Activated naive CD4-positive, alpha-beta T cell (primary cell): ENCODE measurements at regions not wholly inside any gene's neighbourhood (a gene's known extent, or its start where the extent isn't known, plus 50 kb on each side); places are given as distances from the start of the nearest gene placed in this dataset.

Source experiments
- DNase-seq, 4 experiments: peaks; one replicate each; lab custom pipeline; 2025; lab: John Stamatoyannopoulos, UW

- DNase-seq: no peak
These were observed 52.5 kb upstream of the PDE8B start for GRCh38 chr5:77157732-77158532.

- DNase-seq: no peak
These were observed 54.1 kb upstream of the PDE8B start for GRCh38 chr5:77156379-77156778.

- DNase-seq: no peak
These were observed 55.2 kb upstream of the PDE8B start for GRCh38 chr5:77155179-77155785.

GRCh38 chr5:77152441-77152840, 58.0 kb upstream of the PDE8B start:
- no peak for DNase-seq

- DNase-seq: no peak
These were observed 59.0 kb upstream of the PDE8B start for GRCh38 chr5:77151501-77151900.

GRCh38 chr5:77146896-77147295, 59.8 kb upstream of the ZBED3 start:
- DNase-seq: no peak

- no peak for DNase-seq
These were observed 58.6 kb upstream of the ZBED3 start for GRCh38 chr5:77145666-77146065.

GRCh38 chr5:77144837-77145139, 57.7 kb upstream of the ZBED3 start:
- DNase-seq: no peak

GRCh38 chr5:77143998-77144836, 57.1 kb upstream of the ZBED3 start:
- DNase-seq: peak in 2 of 4 experiments; percentile 30 to 32

- DNase-seq: no peak
These were observed 53.3 kb upstream of the ZBED3 start for GRCh38 chr5:77140350-77140749.

GRCh38 chr5:77139001-77139400, 51.9 kb upstream of the ZBED3 start:
- no peak for DNase-seq
